HUES48 (cell line): ENCODE measurements at regions not wholly inside any gene's neighbourhood (a gene's known extent, or its start where the extent isn't known, plus 50 kb on each side); places are given as distances from the start of the nearest gene placed in this dataset.

Source experiments
- H3K27ac ChIP-seq: one replicate; pipeline ENCODE4 v1.7.0; 2013; ENCODE audit warnings: low read depth, low read length, inconsistent platforms
- H3K27me3 ChIP-seq: 2 replicates; pipeline ENCODE4 v1.6.1; 2013; ENCODE audit warnings: mild to moderate bottlenecking, low read length; ENCODE audit not compliant: control insufficient read depth, insufficient read depth
- H3K36me3 ChIP-seq: 2 replicates; pipeline ENCODE4 v1.6.1; 2013; ENCODE audit warnings: low read length; ENCODE audit not compliant: control insufficient read depth, insufficient read depth
- H3K4me1 ChIP-seq: 2 replicates; pipeline ENCODE4 v1.6.1; 2013; ENCODE audit warnings: mild to moderate bottlenecking, low read length; ENCODE audit not compliant: control insufficient read depth, insufficient read depth
- H3K4me3 ChIP-seq: 2 replicates; pipeline ENCODE4 v1.5.1; 2013; ENCODE audit warnings: mild to moderate bottlenecking, low read depth, low read length
- H3K9ac ChIP-seq: 2 replicates; pipeline ENCODE4 v1.6.1; 2013; ENCODE audit warnings: mild to moderate bottlenecking, low read depth, low read length, moderate library complexity
- H3K9me3 ChIP-seq: 2 replicates; pipeline ENCODE4 v1.6.1; 2013; ENCODE audit warnings: low read length; ENCODE audit not compliant: control insufficient read depth, insufficient read depth

GRCh38 chr15:54990793-54991192 is 205.9 kb downstream of the RSL24D1 start:
- Histone ChIP-seq H3K9me3 (no peaks in the 10 kb centered on the region), H3K4me3 (no peak overlapping the region)

GRCh38 chr15:54987881-54988280 is 208.9 kb downstream of the RSL24D1 start:
- no peak overlapping the region for H3K9ac ChIP-seq
- H3K27me3 ChIP-seq, result no peaks in the 10 kb centered on the region
- H3K9me3 ChIP-seq, result no peaks in the 10 kb centered on the region
- no peak overlapping the region for H3K4me3 ChIP-seq
- H3K36me3 ChIP-seq, result no peaks in the 10 kb centered on the region
- no peaks in the 10 kb centered on the region for H3K4me1 ChIP-seq
- H3K27ac ChIP-seq, result no peak overlapping the region

More at GRCh38 chr15:54990793-54991192, 205.9 kb downstream of the RSL24D1 start:
- Histone ChIP-seq H3K4me1 (no peaks in the 10 kb centered on the region), H3K36me3 (no peaks in the 10 kb centered on the region), H3K9ac (no peak overlapping the region), H3K27ac (no peak overlapping the region), H3K27me3 (no peaks in the 10 kb centered on the region)

DNA sequence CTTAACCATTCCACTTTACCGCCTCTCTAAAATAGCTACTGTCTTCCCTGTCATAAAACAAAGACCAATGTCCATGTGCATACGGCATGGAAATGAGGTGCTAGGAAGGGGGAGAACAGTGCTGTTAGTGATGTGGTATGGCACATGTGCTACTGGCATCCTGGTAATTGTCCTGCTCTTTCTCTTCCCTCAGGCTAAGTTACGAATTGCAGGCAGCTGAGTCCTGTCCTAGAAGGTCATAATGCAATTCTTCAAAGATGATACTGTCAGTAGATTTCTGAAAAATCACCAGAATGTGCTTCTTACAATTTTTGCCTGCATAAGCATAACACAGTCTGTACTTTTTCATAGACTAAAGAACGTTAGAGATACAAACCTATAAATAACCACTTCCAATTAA is 216.8 kb downstream of the RSL24D1 start:
- no peaks in the 10 kb centered on the region for H3K4me1 ChIP-seq
- H3K36me3 ChIP-seq, result no peaks in the 10 kb centered on the region

DNA sequence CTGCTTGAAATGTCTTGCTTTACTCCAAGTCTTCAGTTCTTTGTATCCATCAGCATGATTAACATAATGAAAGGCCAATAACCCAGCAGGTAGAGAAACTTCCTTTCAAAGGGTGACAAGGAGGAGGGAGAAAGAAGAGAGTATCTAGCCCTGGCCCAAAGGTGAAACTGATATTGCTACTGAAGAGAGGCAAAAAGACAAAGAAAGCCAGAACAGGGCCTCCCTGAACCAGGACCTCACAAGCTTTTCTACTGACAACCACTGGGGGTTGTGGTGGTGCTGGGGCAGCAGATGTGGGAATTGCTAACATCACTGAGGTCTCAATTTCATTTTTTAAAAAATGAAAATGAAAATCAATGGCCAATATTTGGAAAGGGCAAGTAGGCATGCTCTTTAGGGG is 234.1 kb downstream of the RSL24D1 start:
- H3K27ac ChIP-seq, result no peak overlapping the region
- H3K4me1 ChIP-seq, result no peaks in the 10 kb centered on the region
- H3K9ac ChIP-seq, result no peak overlapping the region
- no peaks in the 10 kb centered on the region for H3K27me3 ChIP-seq
- peaks cover 25% of the 10 kb centered on the region for H3K9me3 ChIP-seq
- H3K36me3 ChIP-seq, result no peaks in the 10 kb centered on the region
- no peak overlapping the region for H3K4me3 ChIP-seq

More for the DNA sequence above, 216.8 kb downstream of the RSL24D1 start:
- H3K4me3 ChIP-seq, result no peak overlapping the region
- H3K27ac ChIP-seq, result no peak overlapping the region
- H3K9ac ChIP-seq, result no peak overlapping the region
- H3K27me3 ChIP-seq, result no peaks in the 10 kb centered on the region
- H3K9me3 ChIP-seq, result no peaks in the 10 kb centered on the region

GRCh38 chr15:54960266-54960665 is 236.5 kb downstream of the RSL24D1 start:
- Histone ChIP-seq H3K4me1 (no peaks in the 10 kb centered on the region), H3K27me3 (no peaks in the 10 kb centered on the region), H3K36me3 (no peaks in the 10 kb centered on the region), H3K9ac (no peak overlapping the region), H3K4me3 (no peak overlapping the region), H3K27ac (no peak overlapping the region), H3K9me3 (peaks cover 15% of the 10 kb centered on the region)

DNA sequence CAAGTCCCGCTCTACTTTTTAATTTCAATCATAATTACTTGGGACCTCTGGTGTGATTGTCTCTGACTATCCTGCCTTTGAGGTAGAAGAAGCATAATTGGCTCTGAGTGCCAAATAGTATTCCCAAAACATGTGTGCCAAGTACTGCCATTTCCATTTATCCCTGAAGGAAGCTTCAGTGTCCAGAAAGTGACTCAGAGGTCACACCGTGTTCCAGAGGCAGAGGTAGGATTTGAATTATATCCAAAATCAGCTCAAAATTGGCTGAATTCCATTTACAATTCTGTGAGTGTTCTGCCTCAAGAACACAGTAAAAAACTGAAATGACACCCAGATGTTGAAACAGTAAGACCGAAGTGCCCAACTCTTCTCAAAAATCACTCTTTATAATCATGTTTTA is 255.3 kb downstream of the RSL24D1 start:
- Histone ChIP-seq H3K4me3 (no peak overlapping the region), H3K9me3 (no peaks in the 10 kb centered on the region; the same call in 1 of the 2 replicates), H3K27ac (no peak overlapping the region), H3K4me1 (no peaks in the 10 kb centered on the region), H3K9ac (no peak overlapping the region), H3K27me3 (no peaks in the 10 kb centered on the region), H3K36me3 (no peaks in the 10 kb centered on the region)

DNA sequence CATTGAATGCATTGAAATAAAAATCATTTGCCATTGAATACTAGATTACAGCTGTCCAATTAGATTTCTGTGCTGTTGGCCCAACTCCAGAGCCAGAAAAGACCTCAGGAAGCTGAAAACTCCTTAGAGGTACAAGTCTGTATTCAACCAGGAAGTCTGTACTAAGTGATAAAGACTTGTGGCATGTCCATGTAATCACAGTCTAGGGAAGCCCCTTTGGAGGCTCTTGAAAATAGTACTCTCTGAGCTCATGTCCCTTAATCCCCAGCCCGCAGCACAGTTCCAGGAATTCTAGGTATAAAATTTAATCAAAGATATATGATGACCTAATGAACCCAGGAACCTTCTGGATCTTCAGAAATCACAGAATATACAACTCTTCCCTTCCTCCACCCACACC is 279.4 kb downstream of the RSL24D1 start:
- no peak overlapping the region for H3K4me3 ChIP-seq
- H3K36me3 ChIP-seq, result no peaks in the 10 kb centered on the region
- no peak overlapping the region for H3K27ac ChIP-seq
- no peaks in the 10 kb centered on the region for H3K4me1 ChIP-seq
- H3K9me3 ChIP-seq, result peaks cover 4% of the 10 kb centered on the region
- H3K9ac ChIP-seq, result no peak overlapping the region
- H3K27me3 ChIP-seq, result no peaks in the 10 kb centered on the region

GRCh38 chr15:54915380-54915779 is 281.4 kb downstream of the RSL24D1 start:
- Histone ChIP-seq H3K27me3 (no peaks in the 10 kb centered on the region), H3K36me3 (no peaks in the 10 kb centered on the region), H3K4me1 (no peaks in the 10 kb centered on the region), H3K27ac (no peak overlapping the region), H3K4me3 (no peak overlapping the region), H3K9ac (no peak overlapping the region), H3K9me3 (peaks cover 4% of the 10 kb centered on the region)

DNA sequence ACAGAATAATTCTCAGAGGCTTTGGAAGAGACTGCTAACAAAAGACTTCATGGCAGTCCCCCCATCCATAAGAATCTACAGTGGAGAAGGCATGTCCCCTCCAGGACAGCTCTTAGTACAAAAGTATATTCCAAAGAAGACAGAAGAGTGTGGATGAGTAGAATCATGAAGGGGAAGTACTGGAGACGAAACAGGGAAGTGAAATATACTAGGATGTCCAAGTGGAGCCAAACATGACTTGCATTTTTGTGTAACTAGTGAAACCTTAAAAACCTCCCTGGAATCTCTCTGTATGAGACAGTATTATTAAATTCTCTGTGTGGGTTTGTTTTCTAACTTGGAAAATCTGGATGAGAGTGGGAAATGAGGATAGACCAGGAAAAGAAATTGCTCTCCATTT is 312.4 kb downstream of the RSL24D1 start:
- H3K9ac ChIP-seq, result no peak overlapping the region

DNA sequence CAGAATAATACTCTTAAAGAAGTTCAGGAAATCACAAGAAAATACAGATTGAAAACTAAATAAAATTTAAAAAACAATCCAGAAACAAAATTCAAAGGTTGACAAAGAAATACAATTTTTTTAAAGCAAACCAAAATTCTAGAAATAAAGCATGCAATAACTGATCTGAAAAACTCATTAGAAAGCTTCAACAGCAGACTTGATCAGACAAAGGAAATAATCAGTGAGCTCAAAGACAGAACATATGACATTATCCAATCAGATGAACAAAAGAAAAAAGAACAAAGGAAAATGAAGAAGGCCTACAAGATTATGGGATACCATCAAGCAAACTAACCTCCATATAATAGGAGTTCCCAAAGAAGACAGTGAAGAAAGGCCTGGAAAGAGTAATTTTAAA is 336.8 kb downstream of the RSL24D1 start:
- Histone ChIP-seq H3K9me3 (no peaks in the 10 kb centered on the region; the same call in 1 of the 2 replicates), H3K4me1 (no peaks in the 10 kb centered on the region)

More for the DNA sequence above, 312.4 kb downstream of the RSL24D1 start:
- no peaks in the 10 kb centered on the region for H3K4me1 ChIP-seq
- H3K36me3 ChIP-seq, result no peaks in the 10 kb centered on the region
- peaks cover 52% of the 10 kb centered on the region for H3K9me3 ChIP-seq
- H3K27ac ChIP-seq, result no peak overlapping the region
- H3K4me3 ChIP-seq, result no peak overlapping the region
- H3K27me3 ChIP-seq, result no peaks in the 10 kb centered on the region

GRCh38 chr15:54854667-54855066 is 342.1 kb downstream of the RSL24D1 start:
- no peaks in the 10 kb centered on the region for H3K4me1 ChIP-seq
- H3K9me3 ChIP-seq, result no peaks in the 10 kb centered on the region; the same call in 1 of the 2 replicates
- no peak overlapping the region for H3K9ac ChIP-seq
- no peaks in the 10 kb centered on the region for H3K36me3 ChIP-seq
- H3K4me3 ChIP-seq, result no peak overlapping the region
- H3K27ac ChIP-seq, result no peak overlapping the region
- no peaks in the 10 kb centered on the region for H3K27me3 ChIP-seq

More for the DNA sequence above, 336.8 kb downstream of the RSL24D1 start:
- H3K4me3 ChIP-seq, result no peak overlapping the region
- H3K27me3 ChIP-seq, result no peaks in the 10 kb centered on the region
- no peaks in the 10 kb centered on the region for H3K36me3 ChIP-seq
- H3K9ac ChIP-seq, result no peak overlapping the region
- no peak overlapping the region for H3K27ac ChIP-seq

DNA sequence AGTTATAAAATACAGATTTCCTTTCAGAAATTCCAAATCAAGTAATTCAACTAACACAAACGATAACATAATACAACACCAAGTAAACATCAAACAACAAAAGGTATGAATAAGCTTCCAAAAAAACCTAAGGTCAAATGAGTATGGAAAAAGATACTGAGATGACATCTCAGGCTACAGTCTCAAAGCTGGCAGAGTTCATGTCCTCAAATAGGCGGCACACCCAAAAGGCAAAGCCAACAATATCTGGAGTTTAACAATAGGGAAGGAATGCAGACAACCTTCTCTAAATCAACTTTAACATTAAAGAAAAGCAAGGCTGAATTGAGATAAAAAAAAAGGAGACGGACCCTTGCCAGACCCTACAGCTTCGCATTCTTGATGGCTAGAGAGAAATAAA is 346.6 kb downstream of the RSL24D1 start:
- Histone ChIP-seq H3K36me3 (no peaks in the 10 kb centered on the region), H3K27me3 (no peaks in the 10 kb centered on the region)

More for the DNA sequence above, 346.6 kb downstream of the RSL24D1 start:
- Histone ChIP-seq H3K9ac (no peak overlapping the region), H3K9me3 (no peaks in the 10 kb centered on the region), H3K4me3 (no peak overlapping the region), H3K4me1 (no peaks in the 10 kb centered on the region), H3K27ac (no peak overlapping the region)
